ENCODE measurements at regions not wholly inside any gene's neighbourhood (a gene's known extent, or its start where the extent isn't known, plus 50 kb on each side); places are given as distances from the start of the nearest gene placed in this dataset.
A peak's percentile ranks its signal among the peaks of the same experiment; 100 is the strongest.

- Mint-ChIP-seq H3K27me3 (ENCODE audit: low read depth) (peaks cover 4% of the 10 kb centered on the region), H3K4me3 (no peak overlapping the region), H3K27ac (no peak overlapping the region), H3K4me1 (ENCODE audit: low read depth) (no peaks in the 10 kb centered on the region), H3K9me3 (no peaks in the 10 kb centered on the region), H3K36me3 (ENCODE audit: low read depth) (no peaks in the 10 kb centered on the region)
Observed at GRCh38 chr13:24011266-24011665, 114.0 kb upstream of the C1QTNF9B start.

DNA sequence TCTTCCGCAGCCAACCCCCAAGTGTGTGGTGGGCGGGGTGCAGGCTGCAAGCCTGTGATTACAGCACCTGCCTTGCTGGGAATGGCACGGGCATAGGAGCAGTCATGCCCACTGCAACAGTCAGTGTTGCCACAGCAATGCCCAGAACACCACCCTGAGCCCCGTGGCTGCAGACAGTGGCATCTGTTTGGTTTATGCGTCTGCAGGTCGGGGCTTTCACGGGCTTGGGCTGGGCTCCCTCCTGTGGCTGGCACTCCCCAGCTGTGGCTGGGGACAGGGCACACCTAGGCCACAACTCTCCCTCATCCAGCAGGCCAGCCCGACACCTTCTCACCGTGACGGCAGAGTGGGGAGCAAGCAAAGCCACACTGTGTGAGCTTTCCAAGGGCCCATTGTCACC is 115.3 kb upstream of the C1QTNF9B start:
- peaks cover 4% of the 10 kb centered on the region for H3K27me3 Mint-ChIP-seq (ENCODE audit: low read depth)
- H3K4me1 Mint-ChIP-seq (ENCODE audit: low read depth), result no peaks in the 10 kb centered on the region
- H3K27ac Mint-ChIP-seq, result no peak overlapping the region
- H3K36me3 Mint-ChIP-seq (ENCODE audit: low read depth), result no peaks in the 10 kb centered on the region
- no peaks in the 10 kb centered on the region for H3K9me3 Mint-ChIP-seq
- H3K4me3 Mint-ChIP-seq, result no peak overlapping the region

GRCh38 chr13:24013189-24013588 is 115.9 kb upstream of the C1QTNF9B start:
- Mint-ChIP-seq H3K27ac (no peak overlapping the region), H3K27me3 (ENCODE audit: low read depth) (peaks cover 3% of the 10 kb centered on the region), H3K9me3 (no peaks in the 10 kb centered on the region), H3K4me3 (no peak overlapping the region), H3K36me3 (ENCODE audit: low read depth) (no peaks in the 10 kb centered on the region), H3K4me1 (ENCODE audit: low read depth) (no peaks in the 10 kb centered on the region)

- H3K4me1 Mint-ChIP-seq (ENCODE audit: low read depth), result no peaks in the 10 kb centered on the region
- no peak overlapping the region for H3K4me3 Mint-ChIP-seq
- no peaks in the 10 kb centered on the region for H3K9me3 Mint-ChIP-seq
- no peaks in the 10 kb centered on the region for H3K27me3 Mint-ChIP-seq (ENCODE audit: low read depth)
- H3K27ac Mint-ChIP-seq, result no peak overlapping the region
- no peaks in the 10 kb centered on the region for H3K36me3 Mint-ChIP-seq (ENCODE audit: low read depth)
Observed at GRCh38 chr13:24016046-24016445, 118.7 kb upstream of the C1QTNF9B start.

DNA sequence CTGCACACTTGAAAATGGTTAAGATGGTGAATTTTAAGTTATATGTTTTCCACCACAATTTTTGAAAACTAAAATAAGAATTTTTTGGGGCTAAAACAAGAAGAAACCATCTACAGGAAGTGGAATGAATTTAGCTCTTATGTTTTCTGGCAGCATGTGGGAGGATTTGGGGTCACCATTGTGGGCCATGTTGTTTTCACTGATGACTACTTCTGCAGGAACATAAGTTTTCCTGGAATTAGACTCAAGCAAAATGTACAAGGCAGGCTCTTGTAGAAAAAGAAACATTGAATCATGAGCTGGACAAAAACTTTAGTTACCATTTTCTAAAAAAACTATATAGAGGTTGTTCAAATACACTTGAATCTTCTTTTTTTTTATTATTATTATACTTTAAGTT is 125.3 kb upstream of the C1QTNF9B start:
- no peak overlapping the region for H3K4me3 Mint-ChIP-seq
- H3K36me3 Mint-ChIP-seq (ENCODE audit: low read depth), result no peaks in the 10 kb centered on the region
- no peak overlapping the region for H3K27ac Mint-ChIP-seq
- H3K27me3 Mint-ChIP-seq (ENCODE audit: low read depth), result peaks cover 15% of the 10 kb centered on the region
- H3K9me3 Mint-ChIP-seq, result no peaks in the 10 kb centered on the region
- H3K4me1 Mint-ChIP-seq (ENCODE audit: low read depth), result no peaks in the 10 kb centered on the region

GRCh38 chr13:24023073-24023472 is 125.8 kb upstream of the C1QTNF9B start:
- H3K9me3 Mint-ChIP-seq, result no peaks in the 10 kb centered on the region
- H3K36me3 Mint-ChIP-seq (ENCODE audit: low read depth), result no peaks in the 10 kb centered on the region

DNA sequence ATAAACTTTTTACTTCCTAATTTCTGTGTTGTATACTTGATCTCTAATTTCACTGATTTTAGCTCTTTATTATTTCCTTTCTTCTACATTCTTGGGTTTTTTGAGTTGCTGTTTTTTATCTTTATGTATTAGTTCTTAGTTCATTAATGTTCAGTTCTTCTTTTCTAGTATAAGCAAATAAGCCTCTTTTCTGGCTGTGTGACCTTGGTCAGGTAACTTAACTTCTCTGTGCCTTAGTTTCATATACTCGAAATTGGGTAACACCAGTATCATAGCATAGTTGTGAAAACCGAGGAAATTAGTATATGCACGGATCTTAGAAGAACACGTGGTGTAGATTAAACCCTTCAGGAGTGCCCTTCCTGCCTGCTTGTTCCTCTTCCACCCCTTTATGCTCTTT is 130.2 kb upstream of the C1QTNF9B start:
- Mint-ChIP-seq H3K9me3 (no peaks in the 10 kb centered on the region), H3K4me3 (no peak overlapping the region), H3K4me1 (ENCODE audit: low read depth) (no peaks in the 10 kb centered on the region), H3K27ac (no peak overlapping the region), H3K36me3 (ENCODE audit: low read depth) (no peaks in the 10 kb centered on the region), H3K27me3 (ENCODE audit: low read depth) (peaks cover 47% of the 10 kb centered on the region)

More at GRCh38 chr13:24023073-24023472, 125.8 kb upstream of the C1QTNF9B start:
- no peak overlapping the region for H3K27ac Mint-ChIP-seq
- no peaks in the 10 kb centered on the region for H3K4me1 Mint-ChIP-seq (ENCODE audit: low read depth)
- peaks cover 17% of the 10 kb centered on the region for H3K27me3 Mint-ChIP-seq (ENCODE audit: low read depth)
- H3K4me3 Mint-ChIP-seq, result no peak overlapping the region

DNA sequence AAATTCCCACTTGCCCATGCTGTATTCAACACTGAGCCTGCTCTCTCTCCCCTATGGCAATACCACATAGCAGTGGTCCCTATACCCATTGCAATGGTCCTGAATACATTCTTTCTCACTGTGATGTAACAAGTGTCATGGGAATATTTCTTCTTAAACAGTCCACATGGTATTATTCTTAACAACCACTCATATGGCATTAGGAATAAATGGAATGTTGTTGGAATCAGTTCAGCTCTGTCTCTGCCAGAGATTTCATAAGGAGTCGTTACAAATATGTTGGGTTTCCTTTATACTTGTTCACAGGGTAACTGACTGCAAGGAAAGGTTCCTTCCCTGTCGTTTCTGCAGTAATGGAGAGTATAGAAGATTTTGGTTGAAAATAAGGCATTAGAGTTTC is 128.3 kb upstream of the SPATA13 start:
- no peak overlapping the region for H3K27ac Mint-ChIP-seq
- H3K4me3 Mint-ChIP-seq, result no peak overlapping the region
- H3K4me1 Mint-ChIP-seq (ENCODE audit: low read depth), result no peaks in the 10 kb centered on the region
- no peaks in the 10 kb centered on the region for H3K36me3 Mint-ChIP-seq (ENCODE audit: low read depth)
- peaks cover 35% of the 10 kb centered on the region for H3K27me3 Mint-ChIP-seq (ENCODE audit: low read depth)
- no peaks in the 10 kb centered on the region for H3K9me3 Mint-ChIP-seq

- H3K36me3 Mint-ChIP-seq (ENCODE audit: low read depth), result no peaks in the 10 kb centered on the region
- peaks cover 31% of the 10 kb centered on the region for H3K27me3 Mint-ChIP-seq (ENCODE audit: low read depth)
- no peaks in the 10 kb centered on the region for H3K9me3 Mint-ChIP-seq
- H3K4me3 Mint-ChIP-seq, result no peak overlapping the region
- no peaks in the 10 kb centered on the region for H3K4me1 Mint-ChIP-seq (ENCODE audit: low read depth)
- no peak overlapping the region for H3K27ac Mint-ChIP-seq
Observed at GRCh38 chr13:24032674-24033073, 127.8 kb upstream of the SPATA13 start.

DNA sequence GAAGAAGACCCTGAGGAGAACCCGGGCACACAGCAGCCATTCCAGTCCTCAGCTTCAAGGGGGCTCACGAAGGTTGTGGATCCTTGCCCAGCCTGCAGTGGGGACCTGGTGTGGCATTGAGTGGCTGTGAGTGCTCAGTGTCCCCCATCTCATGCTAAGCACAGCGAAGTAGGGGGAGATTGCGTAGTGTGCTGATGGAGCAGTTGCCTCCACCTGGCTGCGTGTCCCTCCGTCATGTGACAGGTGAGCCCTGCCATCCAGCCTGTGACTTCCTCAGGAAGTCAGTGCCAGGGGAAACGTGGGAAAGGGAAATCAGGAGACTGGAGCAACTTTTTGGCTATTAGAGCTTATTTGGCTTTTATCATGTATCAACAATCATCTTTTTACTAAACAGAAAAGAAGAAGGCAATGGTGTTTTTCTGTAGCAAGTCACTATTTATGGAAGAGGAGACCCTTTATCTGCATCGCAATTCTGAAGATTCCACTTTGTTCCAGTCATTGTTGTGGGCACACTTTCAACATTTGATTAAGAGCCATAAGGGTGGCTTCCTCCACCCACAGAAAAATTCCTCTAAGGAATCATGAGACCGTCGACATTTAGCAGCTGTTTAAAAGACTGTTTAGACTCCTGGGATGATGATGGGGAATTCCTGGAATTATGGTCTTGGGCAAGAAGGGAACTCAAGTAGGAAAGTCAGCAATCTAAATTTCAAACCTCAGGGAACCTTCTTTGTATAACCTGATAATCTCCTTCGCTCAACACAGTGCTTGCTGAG is 126.8 kb upstream of the SPATA13 start:
- H3K27me3 Mint-ChIP-seq (ENCODE audit: low read depth), result peaks cover 24% of the 10 kb centered on the region
- no peak overlapping the region for H3K4me3 Mint-ChIP-seq
- H3K27ac Mint-ChIP-seq, result no peak overlapping the region
- no peaks in the 10 kb centered on the region for H3K9me3 Mint-ChIP-seq
- no peaks in the 10 kb centered on the region for H3K36me3 Mint-ChIP-seq (ENCODE audit: low read depth)
- peaks cover 6% of the 10 kb centered on the region for H3K4me1 Mint-ChIP-seq (ENCODE audit: low read depth)

GRCh38 chr13:24035411-24035810 is 125.1 kb upstream of the SPATA13 start:
- Mint-ChIP-seq H3K27ac (no peak overlapping the region), H3K9me3 (no peaks in the 10 kb centered on the region), H3K4me3 (no peak overlapping the region), H3K27me3 (ENCODE audit: low read depth) (peaks cover 16% of the 10 kb centered on the region), H3K36me3 (ENCODE audit: low read depth) (no peaks in the 10 kb centered on the region), H3K4me1 (ENCODE audit: low read depth) (peaks cover 21% of the 10 kb centered on the region)

DNA sequence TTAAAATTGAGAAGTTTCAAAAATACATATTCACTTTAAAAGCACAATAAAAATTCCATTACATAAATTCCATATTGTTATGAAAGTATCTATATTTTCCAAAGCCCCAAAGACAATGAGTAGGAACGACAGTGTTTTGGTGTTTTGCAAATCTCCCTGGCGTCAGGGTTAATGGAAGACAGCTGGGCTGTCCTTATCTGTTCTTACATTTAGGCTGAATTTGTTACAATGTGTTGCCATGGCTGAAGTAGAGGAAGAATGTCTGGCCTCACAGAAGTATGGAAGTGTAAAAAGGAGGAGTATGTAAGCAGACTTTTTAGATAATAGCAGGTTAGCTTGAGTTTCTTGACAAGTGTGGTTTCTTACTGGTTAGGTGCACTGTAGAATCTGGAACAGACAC is 124.4 kb upstream of the SPATA13 start:
- H3K4me3 Mint-ChIP-seq, result no peak overlapping the region

GRCh38 chr13:24038405-24038804 is 122.1 kb upstream of the SPATA13 start:
- Mint-ChIP-seq H3K4me3 (peak overlapping the region; percentile 55), H3K27me3 (ENCODE audit: low read depth) (no peaks in the 10 kb centered on the region), H3K27ac (peak overlapping the region; percentile 79), H3K36me3 (ENCODE audit: low read depth) (no peaks in the 10 kb centered on the region), H3K4me1 (ENCODE audit: low read depth) (peaks cover 24% of the 10 kb centered on the region), H3K9me3 (no peaks in the 10 kb centered on the region)

More for the DNA sequence above, 124.4 kb upstream of the SPATA13 start:
- H3K4me1 Mint-ChIP-seq (ENCODE audit: low read depth), result peaks cover 24% of the 10 kb centered on the region
- H3K27ac Mint-ChIP-seq, result no peak overlapping the region
- H3K36me3 Mint-ChIP-seq (ENCODE audit: low read depth), result no peaks in the 10 kb centered on the region
- no peaks in the 10 kb centered on the region for H3K9me3 Mint-ChIP-seq
- H3K27me3 Mint-ChIP-seq (ENCODE audit: low read depth), result peaks cover 9% of the 10 kb centered on the region

DNA sequence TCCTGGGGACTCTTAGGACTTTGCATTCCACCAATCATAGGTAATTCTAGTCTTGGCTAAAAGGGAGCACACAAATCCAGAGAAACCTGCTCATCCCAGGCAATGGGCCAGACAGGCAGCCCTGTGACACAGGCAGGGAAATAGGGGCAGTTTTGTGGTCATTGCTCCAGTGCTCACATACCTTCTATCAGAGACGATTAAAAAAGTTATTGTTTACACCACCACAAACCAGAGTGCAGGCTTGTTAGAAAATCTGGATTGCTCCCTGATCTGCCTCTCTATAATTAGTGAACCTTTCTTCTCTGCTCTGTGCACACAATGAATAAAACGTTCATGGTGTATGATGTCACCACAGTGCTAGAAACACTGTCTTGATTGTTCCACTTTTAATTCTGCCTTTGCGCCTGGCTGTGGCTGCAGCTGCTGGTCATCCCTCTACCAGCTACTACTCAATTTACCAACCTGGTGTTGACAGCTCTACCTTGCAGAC is 121.6 kb upstream of the SPATA13 start:
- Mint-ChIP-seq H3K4me1 (ENCODE audit: low read depth) (peaks cover 24% of the 10 kb centered on the region), H3K27me3 (ENCODE audit: low read depth) (no peaks in the 10 kb centered on the region), H3K9me3 (no peaks in the 10 kb centered on the region), H3K27ac (peak overlapping the region; percentile 52), H3K4me3 (peak overlapping the region; percentile 55), H3K36me3 (ENCODE audit: low read depth) (no peaks in the 10 kb centered on the region)

DNA sequence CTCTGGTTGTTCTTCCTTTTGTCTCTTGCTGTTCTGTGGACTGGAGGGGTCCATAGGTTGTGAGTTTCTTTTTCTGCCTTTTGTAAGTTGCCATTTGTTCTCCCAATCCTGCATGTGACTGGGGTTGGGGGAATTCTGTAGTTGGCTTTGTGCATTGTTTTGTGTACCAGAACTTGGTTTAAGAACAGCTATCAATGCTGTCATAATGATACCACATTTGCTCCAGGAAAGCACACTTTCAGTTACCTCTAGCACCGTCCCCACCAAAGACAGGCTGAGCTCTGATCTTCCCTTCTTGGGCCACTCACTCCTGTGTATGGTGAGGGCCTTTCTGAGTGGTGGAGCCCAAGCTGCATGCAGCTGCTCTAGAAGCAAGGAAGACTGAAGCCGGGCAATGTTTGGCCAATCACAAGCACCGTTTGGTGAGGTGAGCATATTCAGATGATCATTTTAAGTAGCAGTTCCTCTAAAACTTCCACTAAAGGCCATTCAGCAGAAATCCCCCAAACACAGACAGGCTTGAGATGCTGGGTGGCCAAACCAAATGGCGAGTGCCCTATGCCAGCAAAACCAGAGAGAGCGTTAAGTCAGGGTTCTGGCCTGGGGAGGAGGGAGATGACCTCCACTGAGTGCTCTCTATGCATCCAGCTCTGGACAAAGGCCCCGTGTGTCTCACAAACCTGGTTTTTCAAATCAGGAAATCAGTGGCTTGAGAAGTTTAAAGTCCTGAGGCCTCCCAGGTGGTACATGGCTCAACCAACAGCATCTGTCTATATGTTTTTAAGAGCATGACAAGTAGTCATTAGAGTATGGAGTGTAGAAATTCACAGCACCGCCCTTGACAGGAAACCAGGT is 120.7 kb upstream of the SPATA13 start:
- H3K4me3 Mint-ChIP-seq, result peak overlapping the region; percentile 58
- no peaks in the 10 kb centered on the region for H3K9me3 Mint-ChIP-seq
- peaks cover 24% of the 10 kb centered on the region for H3K4me1 Mint-ChIP-seq (ENCODE audit: low read depth)
- no peaks in the 10 kb centered on the region for H3K27me3 Mint-ChIP-seq (ENCODE audit: low read depth)
- H3K27ac Mint-ChIP-seq, result peak overlapping the region; percentile 75
- H3K36me3 Mint-ChIP-seq (ENCODE audit: low read depth), result no peaks in the 10 kb centered on the region
